GM12878 (cell line): ENCODE measurements at regions not wholly inside any gene's neighbourhood (a gene's known extent, or its start where the extent isn't known, plus 50 kb on each side); places are given as distances from the start of the nearest gene placed in this dataset.

Experiments used
- CEBPB ChIP-seq, 2 experiments: fragments of 150-350 bp in 1 of 2; IDR thresholded peaks; 2 replicates each; pipeline ENCODE4 v1.6.1; 2012 to 2014; ENCODE audit warnings: low read depth in 2 of 2, low read length in 2 of 2, borderline replicate concordance in 1 of 2, inconsistent platforms in 1 of 2
- EP300 ChIP-seq, 2 experiments: fragments of 150-350 bp in 1 of 2; IDR thresholded peaks; 2 replicates each; pipeline ENCODE4 v1.6.1; 2011 to 2012; ENCODE audit warnings: low read depth in 2 of 2, low read length in 2 of 2, borderline replicate concordance in 1 of 2, improper control_type of control experiment in 1 of 2, inconsistent platforms in 1 of 2; ENCODE audit not compliant: control insufficient read depth in 1 of 2
- ETV6 ChIP-seq, 2 experiments: fragments of 450-650 bp in 1 of 2; IDR thresholded peaks in 1 of 2; conservative IDR thresholded peaks in 1 of 2; 2 replicates each; pipeline ENCODE4 v1.6.1; 2014; ENCODE audit warnings: antibody characterized with exemption in 1 of 2, borderline replicate concordance in 1 of 2, low read depth in 1 of 2, mild to moderate bottlenecking in 1 of 2, moderate library complexity in 1 of 2
- EZH2 ChIP-seq: IDR thresholded peaks from 2 replicates; pipeline ENCODE4 v1.6.1; 2012; ENCODE audit warnings: low read depth, mild to moderate bottlenecking, control low read depth, inconsistent platforms, low read length, borderline replicate concordance; ENCODE audit not compliant: control insufficient read depth
- FOS ChIP-seq: IDR thresholded peaks from 3 replicates; pipeline ENCODE4 v1.6.1; 2011; ENCODE audit warnings: borderline replicate concordance; ENCODE audit not compliant: insufficient read length; ENCODE audit errors: extremely low read depth
- NBN ChIP-seq: fragments of 450-650 bp; IDR thresholded peaks from 2 replicates; pipeline ENCODE4 v1.6.1; 2016
- NFYB ChIP-seq: IDR thresholded peaks from 2 replicates; pipeline ENCODE4 v1.6.1; 2011; ENCODE audit warnings: low read depth, mild to moderate bottlenecking, low read length, improper control_type of control experiment, moderate library complexity; ENCODE audit not compliant: insufficient read depth
- POLR2AphosphoS5 ChIP-seq: IDR thresholded peaks from 2 replicates; pipeline ENCODE4 v1.6.1; 2011; ENCODE audit warnings: mild to moderate bottlenecking, low read length, inconsistent platforms
- RELA ChIP-seq: fragments of 450-650 bp; IDR thresholded peaks from 2 replicates; pipeline ENCODE4 v1.8.0; 2014; ENCODE audit warnings: borderline replicate concordance; ENCODE audit not compliant: partially characterized antibody
- SMC3 ChIP-seq: IDR thresholded peaks from 2 replicates; pipeline ENCODE4 v1.6.1; 2011; ENCODE audit warnings: low read length, improper control_type of control experiment, borderline replicate concordance
- SUPT20H ChIP-seq: IDR thresholded peaks from 2 replicates; pipeline ENCODE4 v1.6.1; 2011; ENCODE audit warnings: low read depth, mild to moderate bottlenecking, low read length, moderate library complexity, borderline replicate concordance; ENCODE audit not compliant: control insufficient read depth
- ZZZ3 ChIP-seq: IDR thresholded peaks from 2 replicates; pipeline ENCODE4 v1.6.1; 2011; ENCODE audit warnings: low read depth; ENCODE audit not compliant: control insufficient read depth, insufficient read length
- TF ChIP-seq, protein P1 (sequence below): IDR thresholded peaks from 2 replicates; pipeline ENCODE4 v1.6.1; 2012; ENCODE audit warnings: mild to moderate bottlenecking, low read depth, low read length
- TF ChIP-seq, protein P2 (sequence below), 3 experiments: IDR thresholded peaks in 2 of 3; conservative IDR thresholded peaks in 1 of 3; 2 replicates each; pipeline ENCODE4 v1.5.1; 2011; ENCODE audit warnings: low read depth in 3 of 3, low read length in 3 of 3, mild to moderate bottlenecking in 3 of 3, control low read depth in 2 of 3, moderate library complexity in 2 of 3, inconsistent platforms in 1 of 3, mixed read lengths in 1 of 3; ENCODE audit not compliant: control insufficient read depth in 2 of 3, insufficient read depth in 1 of 3; ENCODE audit errors: extremely low read depth in 1 of 3

DNA sequence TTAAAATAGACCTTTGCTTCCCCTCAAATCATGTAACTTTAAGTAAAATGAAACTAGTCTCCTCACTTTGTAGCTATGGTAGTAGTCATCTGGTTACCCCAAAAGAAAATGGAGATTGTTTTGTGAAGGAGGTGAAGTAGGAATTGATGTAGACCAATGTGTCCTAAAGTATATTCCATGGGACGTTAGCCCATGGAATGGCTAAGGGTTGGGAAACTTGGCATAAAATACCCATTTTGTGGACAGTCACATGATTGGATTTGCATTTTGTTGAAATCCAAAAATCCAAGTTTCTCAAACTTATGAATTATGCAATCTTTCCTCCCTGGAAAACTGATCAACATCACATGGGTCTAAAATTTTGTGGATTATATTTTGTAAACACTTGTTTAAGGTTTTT, 290.6 kb downstream of the OSTF1 start:
- TF ChIP-seq RELA (no peak), NBN (no peak), EZH2 (no peak), SUPT20H (no peak), NFYB (no peak), FOS (no peak), POLR2AphosphoS5 (no peak), ETV6 (conservative IDR thresholded peaks at IDR 0.05 in 1 of 2, IDR thresholded peaks at IDR 0.05 in 1 of 2; ENCODE audit: borderline replicate concordance in 1 of 2, low read depth in 1 of 2) (no peak), CEBPB (IDR thresholded peaks at IDR 0.05; ENCODE audit: borderline replicate concordance in 1 of 2, low read depth in 2 of 2, low read length in 2 of 2) (no peak), EP300 (IDR thresholded peaks at IDR 0.05; ENCODE audit: borderline replicate concordance in 1 of 2, control insufficient read depth in 1 of 2, low read depth in 2 of 2, low read length in 2 of 2) (no peak), SMC3 (no peak), ZZZ3 (no peak)
- TF ChIP-seq, protein P1, sequence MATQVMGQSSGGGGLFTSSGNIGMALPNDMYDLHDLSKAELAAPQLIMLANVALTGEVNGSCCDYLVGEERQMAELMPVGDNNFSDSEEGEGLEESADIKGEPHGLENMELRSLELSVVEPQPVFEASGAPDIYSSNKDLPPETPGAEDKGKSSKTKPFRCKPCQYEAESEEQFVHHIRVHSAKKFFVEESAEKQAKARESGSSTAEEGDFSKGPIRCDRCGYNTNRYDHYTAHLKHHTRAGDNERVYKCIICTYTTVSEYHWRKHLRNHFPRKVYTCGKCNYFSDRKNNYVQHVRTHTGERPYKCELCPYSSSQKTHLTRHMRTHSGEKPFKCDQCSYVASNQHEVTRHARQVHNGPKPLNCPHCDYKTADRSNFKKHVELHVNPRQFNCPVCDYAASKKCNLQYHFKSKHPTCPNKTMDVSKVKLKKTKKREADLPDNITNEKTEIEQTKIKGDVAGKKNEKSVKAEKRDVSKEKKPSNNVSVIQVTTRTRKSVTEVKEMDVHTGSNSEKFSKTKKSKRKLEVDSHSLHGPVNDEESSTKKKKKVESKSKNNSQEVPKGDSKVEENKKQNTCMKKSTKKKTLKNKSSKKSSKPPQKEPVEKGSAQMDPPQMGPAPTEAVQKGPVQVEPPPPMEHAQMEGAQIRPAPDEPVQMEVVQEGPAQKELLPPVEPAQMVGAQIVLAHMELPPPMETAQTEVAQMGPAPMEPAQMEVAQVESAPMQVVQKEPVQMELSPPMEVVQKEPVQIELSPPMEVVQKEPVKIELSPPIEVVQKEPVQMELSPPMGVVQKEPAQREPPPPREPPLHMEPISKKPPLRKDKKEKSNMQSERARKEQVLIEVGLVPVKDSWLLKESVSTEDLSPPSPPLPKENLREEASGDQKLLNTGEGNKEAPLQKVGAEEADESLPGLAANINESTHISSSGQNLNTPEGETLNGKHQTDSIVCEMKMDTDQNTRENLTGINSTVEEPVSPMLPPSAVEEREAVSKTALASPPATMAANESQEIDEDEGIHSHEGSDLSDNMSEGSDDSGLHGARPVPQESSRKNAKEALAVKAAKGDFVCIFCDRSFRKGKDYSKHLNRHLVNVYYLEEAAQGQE = no peak
- TF ChIP-seq, protein P2, sequence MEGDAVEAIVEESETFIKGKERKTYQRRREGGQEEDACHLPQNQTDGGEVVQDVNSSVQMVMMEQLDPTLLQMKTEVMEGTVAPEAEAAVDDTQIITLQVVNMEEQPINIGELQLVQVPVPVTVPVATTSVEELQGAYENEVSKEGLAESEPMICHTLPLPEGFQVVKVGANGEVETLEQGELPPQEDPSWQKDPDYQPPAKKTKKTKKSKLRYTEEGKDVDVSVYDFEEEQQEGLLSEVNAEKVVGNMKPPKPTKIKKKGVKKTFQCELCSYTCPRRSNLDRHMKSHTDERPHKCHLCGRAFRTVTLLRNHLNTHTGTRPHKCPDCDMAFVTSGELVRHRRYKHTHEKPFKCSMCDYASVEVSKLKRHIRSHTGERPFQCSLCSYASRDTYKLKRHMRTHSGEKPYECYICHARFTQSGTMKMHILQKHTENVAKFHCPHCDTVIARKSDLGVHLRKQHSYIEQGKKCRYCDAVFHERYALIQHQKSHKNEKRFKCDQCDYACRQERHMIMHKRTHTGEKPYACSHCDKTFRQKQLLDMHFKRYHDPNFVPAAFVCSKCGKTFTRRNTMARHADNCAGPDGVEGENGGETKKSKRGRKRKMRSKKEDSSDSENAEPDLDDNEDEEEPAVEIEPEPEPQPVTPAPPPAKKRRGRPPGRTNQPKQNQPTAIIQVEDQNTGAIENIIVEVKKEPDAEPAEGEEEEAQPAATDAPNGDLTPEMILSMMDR (IDR thresholded peaks at IDR 0.05 in 2 of 3, conservative IDR thresholded peaks at IDR 0.05 in 1 of 3; ENCODE audit: control insufficient read depth in 2 of 3, extremely low read depth in 1 of 3, insufficient read depth in 1 of 3, low read depth in 3 of 3, low read length in 3 of 3) = no peak
